GM13976 (cell line): ENCODE measurements at regions not wholly inside any gene's neighbourhood (a gene's known extent, or its start where the extent isn't known, plus 50 kb on each side); places are given as distances from the start of the nearest gene placed in this dataset.

ENCODE experiments used
- DNase-seq: peaks from one replicate; pipeline ENCODE4 v3.0.0; 2012; ENCODE audit warnings: low spot score
- in situ Hi-C: fragments of 300-500 bp; cut with MboI; formaldehyde crosslinking; loops from one replicate; pipeline ENCODE4 v1.12.0; 2022; ENCODE audit warnings: low sequenced_read_pairs, mixed read lengths, inconsistent platforms; ENCODE audit not compliant: unreplicated experiment
- TF ChIP-seq, protein P1 (sequence below): IDR thresholded peaks from 2 replicates; pipeline ENCODE4 v1.5.1; 2012; ENCODE audit warnings: borderline replicate concordance, mild to moderate bottlenecking; ENCODE audit not compliant: insufficient read depth; ENCODE audit errors: extremely low read depth, missing control alignments, control extremely low read depth

DNA sequence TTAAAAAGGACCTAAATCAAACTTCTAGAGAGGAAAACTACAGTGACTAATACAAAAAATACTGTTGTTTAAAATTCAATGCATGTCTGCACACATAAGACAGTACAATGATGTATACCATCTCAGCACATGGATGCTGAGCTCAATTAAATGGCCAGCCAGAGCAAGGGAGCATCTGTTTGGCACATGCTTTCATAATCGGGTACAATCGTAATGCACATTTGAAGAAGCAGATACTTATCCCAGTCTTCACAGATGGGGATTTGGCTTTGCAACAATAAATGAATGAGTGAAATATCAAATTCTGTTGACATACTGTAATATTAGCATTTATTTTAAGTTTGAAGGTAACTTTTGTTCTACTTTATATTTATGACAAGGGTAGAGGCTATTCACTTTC, 187.8 kb downstream of the CRPPA start:
- in situ Hi-C loops: no loop called here
- no peak for DNase-seq
- TF ChIP-seq, protein P1, sequence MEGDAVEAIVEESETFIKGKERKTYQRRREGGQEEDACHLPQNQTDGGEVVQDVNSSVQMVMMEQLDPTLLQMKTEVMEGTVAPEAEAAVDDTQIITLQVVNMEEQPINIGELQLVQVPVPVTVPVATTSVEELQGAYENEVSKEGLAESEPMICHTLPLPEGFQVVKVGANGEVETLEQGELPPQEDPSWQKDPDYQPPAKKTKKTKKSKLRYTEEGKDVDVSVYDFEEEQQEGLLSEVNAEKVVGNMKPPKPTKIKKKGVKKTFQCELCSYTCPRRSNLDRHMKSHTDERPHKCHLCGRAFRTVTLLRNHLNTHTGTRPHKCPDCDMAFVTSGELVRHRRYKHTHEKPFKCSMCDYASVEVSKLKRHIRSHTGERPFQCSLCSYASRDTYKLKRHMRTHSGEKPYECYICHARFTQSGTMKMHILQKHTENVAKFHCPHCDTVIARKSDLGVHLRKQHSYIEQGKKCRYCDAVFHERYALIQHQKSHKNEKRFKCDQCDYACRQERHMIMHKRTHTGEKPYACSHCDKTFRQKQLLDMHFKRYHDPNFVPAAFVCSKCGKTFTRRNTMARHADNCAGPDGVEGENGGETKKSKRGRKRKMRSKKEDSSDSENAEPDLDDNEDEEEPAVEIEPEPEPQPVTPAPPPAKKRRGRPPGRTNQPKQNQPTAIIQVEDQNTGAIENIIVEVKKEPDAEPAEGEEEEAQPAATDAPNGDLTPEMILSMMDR: no peak

DNA sequence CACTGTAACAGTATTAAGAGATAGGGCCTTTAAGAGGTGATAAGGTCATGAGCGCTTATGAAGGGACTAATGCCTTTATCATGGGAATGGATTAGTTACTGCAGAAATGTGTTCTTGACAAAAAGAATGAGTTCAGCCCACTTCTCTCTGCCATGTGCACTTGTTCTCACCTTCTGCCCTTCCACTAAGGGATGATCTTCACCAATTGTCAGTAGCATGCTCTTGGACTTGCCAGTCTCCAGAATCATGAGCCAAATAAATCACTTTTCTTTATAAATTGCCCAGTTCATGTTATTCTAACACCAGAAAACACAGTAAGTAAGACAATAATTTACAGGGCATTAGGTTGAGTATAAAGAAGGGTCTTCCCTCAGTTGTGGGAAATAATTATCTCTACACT, 189.1 kb downstream of the CRPPA start:
- in situ Hi-C loops: no loop called here

DNA sequence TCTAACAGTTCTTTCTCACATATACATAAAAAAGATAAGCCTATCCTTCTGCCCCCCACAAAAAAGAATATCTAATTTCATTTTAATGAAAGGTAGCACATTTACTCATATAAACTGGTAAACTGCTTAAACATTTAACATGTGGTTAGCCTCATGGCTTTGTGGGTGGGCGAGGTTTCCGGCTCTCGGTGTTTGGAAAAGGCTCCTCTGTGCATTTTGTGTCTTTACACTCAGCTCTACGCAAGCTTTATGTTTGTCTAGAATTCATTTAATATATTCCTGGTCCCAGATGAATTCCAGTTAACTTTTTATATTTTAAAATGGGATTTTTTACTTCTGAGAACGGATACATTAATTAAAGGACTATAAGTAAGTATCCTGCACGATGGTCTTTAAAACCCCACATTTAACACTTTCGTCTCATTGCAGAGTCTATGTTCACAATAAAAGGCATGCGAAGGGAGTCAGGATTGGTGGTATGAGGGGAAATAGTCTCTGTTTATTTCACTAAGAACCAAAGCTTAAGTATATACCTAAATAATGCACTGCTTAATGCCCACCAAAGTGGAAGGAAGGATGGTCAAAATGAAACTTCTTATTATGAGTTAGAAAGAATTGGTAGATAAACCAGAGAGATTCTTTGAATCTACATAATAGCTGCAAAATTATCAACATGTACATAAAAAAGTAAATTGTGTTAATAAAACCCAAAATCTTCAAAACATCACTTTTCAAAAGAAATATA, 197.2 kb downstream of the CRPPA start:
- TF ChIP-seq, protein P1: no peak
- in situ Hi-C loops: no loop called here
- DNase-seq: no peak

More for the DNA sequence above, 189.1 kb downstream of the CRPPA start:
- DNase-seq: no peak
- TF ChIP-seq, protein P1: no peak

DNA sequence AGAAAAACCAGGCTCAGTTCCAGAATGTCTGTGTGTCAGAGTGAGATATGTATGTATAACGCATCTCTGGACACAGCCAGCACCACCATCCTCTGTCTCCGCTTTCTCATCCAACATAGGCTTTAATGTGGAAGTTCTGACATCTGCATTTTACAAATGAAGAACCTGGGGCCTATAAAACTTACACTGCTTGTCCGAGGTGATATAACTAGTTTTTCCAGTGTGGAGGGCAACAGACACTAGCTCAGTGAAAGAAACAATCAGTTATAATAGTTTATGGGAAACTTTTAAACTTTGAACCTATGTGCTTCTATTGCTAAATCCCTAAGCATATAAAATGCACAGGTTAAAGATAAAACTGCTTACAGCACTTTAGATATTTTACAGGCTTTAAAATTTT, 208.7 kb downstream of the CRPPA start:
- no peak for DNase-seq
- TF ChIP-seq, protein P1: no peak
- in situ Hi-C loops: no loop called here

DNA sequence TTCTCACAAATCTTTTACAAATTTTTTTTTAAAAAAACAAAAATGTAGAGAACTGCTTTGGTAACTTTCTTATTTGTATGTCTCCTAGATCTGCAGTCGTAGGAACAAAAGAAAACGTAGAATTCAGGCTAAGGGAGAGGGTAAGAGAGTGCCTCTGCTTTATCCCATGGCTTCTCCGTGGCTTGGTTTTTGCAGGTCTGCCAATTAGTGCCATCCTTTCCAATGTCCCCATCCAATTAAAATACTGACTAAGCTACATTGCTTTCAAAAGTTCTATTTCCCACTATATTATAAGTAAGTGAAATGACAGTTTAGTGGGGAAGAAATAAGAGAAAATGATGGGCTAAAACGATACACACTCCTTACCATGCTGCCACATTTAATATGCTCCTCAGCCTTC, 209.3 kb downstream of the CRPPA start:
- in situ Hi-C loops: no loop called here

DNA sequence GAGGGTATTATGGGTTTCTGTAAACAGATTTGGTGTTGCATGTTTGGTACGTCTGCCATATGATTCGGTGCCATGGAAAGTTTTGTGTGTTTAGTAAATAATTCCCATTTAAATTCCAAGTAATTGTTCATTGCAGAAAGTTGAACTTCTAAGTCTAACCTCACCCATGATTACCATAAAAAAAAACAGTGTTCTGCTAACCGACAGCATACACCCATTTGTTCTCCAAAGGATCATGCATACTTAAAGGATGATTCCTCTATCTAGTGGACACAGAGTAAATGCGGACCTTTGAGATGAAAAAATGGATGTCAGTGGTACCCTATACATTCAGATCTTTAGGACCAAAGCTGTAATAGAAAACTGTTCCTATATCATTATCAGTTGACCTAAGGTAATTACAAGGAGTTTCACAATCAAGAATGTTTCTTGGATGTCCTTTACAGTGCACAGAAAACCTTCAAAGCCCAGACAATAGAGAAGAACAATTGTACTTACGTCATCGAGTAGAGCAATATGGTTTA, 209.9 kb downstream of the CRPPA start:
- DNase-seq: no peak
- TF ChIP-seq, protein P1: no peak
- in situ Hi-C loops: no loop called here

More for the DNA sequence above, 209.3 kb downstream of the CRPPA start:
- no peak for DNase-seq
- TF ChIP-seq, protein P1: no peak
